Mononuclear cell (primary cell): ENCODE measurements at regions not wholly inside any gene's neighbourhood (a gene's known extent, or its start where the extent isn't known, plus 50 kb on each side); places are given as distances from the start of the nearest gene placed in this dataset.

Experiments used
- H3K27me3 ChIP-seq: 2 replicates; pipeline ENCODE4 v1.6.0; 2011; ENCODE audit warnings: low read length, control low read depth; ENCODE audit not compliant: insufficient read depth
- H3K4me1 ChIP-seq: 2 replicates; pipeline ENCODE4 v1.5.1; 2011; ENCODE audit warnings: mild to moderate bottlenecking, low read length, control low read depth; ENCODE audit not compliant: insufficient read depth
- H3K4me3 ChIP-seq: 2 replicates; pipeline ENCODE4 v1.5.1; 2011; ENCODE audit warnings: mild to moderate bottlenecking, low read length, moderate library complexity
- H3K9me3 ChIP-seq: 2 replicates; pipeline ENCODE4 v1.5.1; 2011; ENCODE audit warnings: low read depth, mild to moderate bottlenecking, control low read depth, low read length

GRCh38 chr13:108000998-108001397 lies 214.3 kb downstream of the LIG4 start:
- Histone ChIP-seq H3K9me3 (no peaks in the 10 kb centered on the region), H3K4me1 (no peaks in the 10 kb centered on the region), H3K27me3 (no peaks in the 10 kb centered on the region), H3K4me3 (no peak overlapping the region)

GRCh38 chr13:107999751-108000150 lies 215.6 kb downstream of the LIG4 start:
- no peaks in the 10 kb centered on the region for H3K9me3 ChIP-seq
- no peaks in the 10 kb centered on the region for H3K4me1 ChIP-seq
- H3K4me3 ChIP-seq, result no peak overlapping the region
- no peaks in the 10 kb centered on the region for H3K27me3 ChIP-seq

GRCh38 chr13:107994137-107994536 lies 221.2 kb downstream of the LIG4 start:
- Histone ChIP-seq H3K4me3 (no peak overlapping the region), H3K27me3 (no peaks in the 10 kb centered on the region), H3K9me3 (no peaks in the 10 kb centered on the region), H3K4me1 (no peaks in the 10 kb centered on the region)

GRCh38 chr13:107993239-107993949 lies 221.9 kb downstream of the LIG4 start:
- H3K9me3 ChIP-seq, result no peaks in the 10 kb centered on the region
- no peak overlapping the region for H3K4me3 ChIP-seq
- no peaks in the 10 kb centered on the region for H3K4me1 ChIP-seq
- H3K27me3 ChIP-seq, result no peaks in the 10 kb centered on the region

- Histone ChIP-seq H3K27me3 (no peaks in the 10 kb centered on the region), H3K4me3 (no peak overlapping the region), H3K4me1 (no peaks in the 10 kb centered on the region), H3K9me3 (no peaks in the 10 kb centered on the region)
Measured at GRCh38 chr13:107992542-107992941, 222.8 kb downstream of the LIG4 start.

- Histone ChIP-seq H3K4me1 (no peaks in the 10 kb centered on the region), H3K4me3 (no peak overlapping the region), H3K27me3 (no peaks in the 10 kb centered on the region), H3K9me3 (peaks cover 5% of the 10 kb centered on the region)
Measured at GRCh38 chr13:107977071-107977574, 238.2 kb downstream of the LIG4 start.

- peaks cover under 1% of the 10 kb centered on the region for H3K9me3 ChIP-seq
- H3K27me3 ChIP-seq, result no peaks in the 10 kb centered on the region
- H3K4me3 ChIP-seq, result no peak overlapping the region
- H3K4me1 ChIP-seq, result no peaks in the 10 kb centered on the region
Measured at GRCh38 chr13:107976628-107977027, 238.7 kb downstream of the LIG4 start.

- Histone ChIP-seq H3K4me1 (no peaks in the 10 kb centered on the region), H3K9me3 (no peaks in the 10 kb centered on the region), H3K4me3 (no peak overlapping the region), H3K27me3 (no peaks in the 10 kb centered on the region)
Measured at GRCh38 chr13:107974409-107974808, 240.9 kb downstream of the LIG4 start.

GRCh38 chr13:107969546-107969945 lies 245.8 kb downstream of the LIG4 start:
- H3K9me3 ChIP-seq, result no peaks in the 10 kb centered on the region
- H3K27me3 ChIP-seq, result no peaks in the 10 kb centered on the region
- no peaks in the 10 kb centered on the region for H3K4me1 ChIP-seq
- no peak overlapping the region for H3K4me3 ChIP-seq

- H3K4me3 ChIP-seq, result no peak overlapping the region
- no peaks in the 10 kb centered on the region for H3K4me1 ChIP-seq
- H3K27me3 ChIP-seq, result no peaks in the 10 kb centered on the region
- H3K9me3 ChIP-seq, result no peaks in the 10 kb centered on the region
Measured at GRCh38 chr13:107968470-107968869, 246.9 kb downstream of the LIG4 start.

GRCh38 chr13:107964395-107964794 lies 250.9 kb downstream of the LIG4 start:
- Histone ChIP-seq H3K4me1 (no peaks in the 10 kb centered on the region), H3K27me3 (no peaks in the 10 kb centered on the region), H3K9me3 (no peaks in the 10 kb centered on the region)

GRCh38 chr13:107961849-107962608 lies 253.3 kb downstream of the LIG4 start:
- Histone ChIP-seq H3K4me3 (no peak overlapping the region), H3K27me3 (no peaks in the 10 kb centered on the region), H3K9me3 (no peaks in the 10 kb centered on the region), H3K4me1 (no peaks in the 10 kb centered on the region)

More at GRCh38 chr13:107964395-107964794, 250.9 kb downstream of the LIG4 start:
- H3K4me3 ChIP-seq, result no peak overlapping the region

GRCh38 chr13:107960301-107960700 lies 255.0 kb downstream of the LIG4 start:
- Histone ChIP-seq H3K4me1 (no peaks in the 10 kb centered on the region), H3K27me3 (no peaks in the 10 kb centered on the region), H3K9me3 (no peaks in the 10 kb centered on the region), H3K4me3 (no peak overlapping the region)

- Histone ChIP-seq H3K27me3 (no peaks in the 10 kb centered on the region), H3K4me1 (no peaks in the 10 kb centered on the region), H3K9me3 (no peaks in the 10 kb centered on the region)
Measured at GRCh38 chr13:107956889-107957288, 258.4 kb downstream of the LIG4 start.

GRCh38 chr13:107942030-107942617 lies 273.2 kb downstream of the LIG4 start:
- Histone ChIP-seq H3K4me1 (no peaks in the 10 kb centered on the region), H3K4me3 (no peak overlapping the region), H3K27me3 (no peaks in the 10 kb centered on the region), H3K9me3 (peaks cover 8% of the 10 kb centered on the region)

More at GRCh38 chr13:107956889-107957288, 258.4 kb downstream of the LIG4 start:
- no peak overlapping the region for H3K4me3 ChIP-seq
